ENCODE measurements at regions not wholly inside any gene's neighbourhood (a gene's known extent, or its start where the extent isn't known, plus 50 kb on each side); places are given as distances from the start of the nearest gene placed in this dataset.

GRCh38 chr6:41426888-41427641 is 91.7 kb downstream of the NCR2 start:
- no peaks in the 10 kb centered on the region for H3K27me3 ChIP-seq
- no peak for DNase-seq
- no peak overlapping the region for H3K4me3 ChIP-seq

GRCh38 chr6:41427642-41428335 is 92.4 kb downstream of the NCR2 start:
- H3K36me3 ChIP-seq = no peaks in the 10 kb centered on the region
- H3K4me3 ChIP-seq = peak overlapping the region; percentile 27; the same call in 1 of the 2 replicates
- DNase-seq = peak; percentile 64
- no peaks in the 10 kb centered on the region for H3K27me3 ChIP-seq
- H3K9me3 ChIP-seq = no peaks in the 10 kb centered on the region

More at GRCh38 chr6:41426888-41427641, 91.7 kb downstream of the NCR2 start:
- Histone ChIP-seq H3K9me3 (no peaks in the 10 kb centered on the region), H3K36me3 (no peaks in the 10 kb centered on the region)

GRCh38 chr6:41428336-41428995 is 93.1 kb downstream of the NCR2 start:
- DNase-seq = peak; percentile 67
- Histone ChIP-seq H3K36me3 (no peaks in the 10 kb centered on the region), H3K9me3 (no peaks in the 10 kb centered on the region), H3K4me3 (no peak overlapping the region), H3K27me3 (no peaks in the 10 kb centered on the region)

- Histone ChIP-seq H3K4me3 (no peak overlapping the region), H3K36me3 (no peaks in the 10 kb centered on the region), H3K27me3 (no peaks in the 10 kb centered on the region), H3K9me3 (no peaks in the 10 kb centered on the region)
- DNase-seq = peak; percentile 63
Observed at GRCh38 chr6:41428996-41429421, 93.6 kb downstream of the NCR2 start.

- H3K4me3 ChIP-seq = no peak overlapping the region
- no peak for DNase-seq
- H3K27me3 ChIP-seq = no peaks in the 10 kb centered on the region
- no peaks in the 10 kb centered on the region for H3K36me3 ChIP-seq
- H3K9me3 ChIP-seq = no peaks in the 10 kb centered on the region
Observed at GRCh38 chr6:41429506-41430504, 94.4 kb downstream of the NCR2 start.

- Histone ChIP-seq H3K9me3 (no peaks in the 10 kb centered on the region), H3K4me3 (no peak overlapping the region), H3K36me3 (no peaks in the 10 kb centered on the region), H3K27me3 (no peaks in the 10 kb centered on the region)
- DNase-seq = peak; percentile 68
Observed at GRCh38 chr6:41430875-41431274, 95.5 kb downstream of the NCR2 start.

GRCh38 chr6:41432280-41432679 is 96.9 kb downstream of the NCR2 start:
- no peak for DNase-seq
- Histone ChIP-seq H3K9me3 (no peaks in the 10 kb centered on the region), H3K27me3 (no peaks in the 10 kb centered on the region), H3K4me3 (no peak overlapping the region), H3K36me3 (no peaks in the 10 kb centered on the region)

- no peak for DNase-seq
- H3K36me3 ChIP-seq = no peaks in the 10 kb centered on the region
- H3K9me3 ChIP-seq = no peaks in the 10 kb centered on the region
Observed at GRCh38 chr6:41434803-41435481, 99.5 kb downstream of the NCR2 start.

GRCh38 chr6:41437604-41438003 is 102.2 kb downstream of the NCR2 start:
- no peak for DNase-seq
- Histone ChIP-seq H3K9me3 (no peaks in the 10 kb centered on the region), H3K4me3 (no peak overlapping the region), H3K27me3 (no peaks in the 10 kb centered on the region), H3K36me3 (no peaks in the 10 kb centered on the region)

More at GRCh38 chr6:41434803-41435481, 99.5 kb downstream of the NCR2 start:
- Histone ChIP-seq H3K27me3 (no peaks in the 10 kb centered on the region), H3K4me3 (no peak overlapping the region)

GRCh38 chr6:41438746-41439145 is 103.3 kb downstream of the NCR2 start:
- no peaks in the 10 kb centered on the region for H3K27me3 ChIP-seq
- DNase-seq = no peak
- no peak overlapping the region for H3K4me3 ChIP-seq
- no peaks in the 10 kb centered on the region for H3K36me3 ChIP-seq
- no peaks in the 10 kb centered on the region for H3K9me3 ChIP-seq

- Histone ChIP-seq H3K36me3 (no peaks in the 10 kb centered on the region), H3K27me3 (no peaks in the 10 kb centered on the region), H3K9me3 (no peaks in the 10 kb centered on the region), H3K4me3 (no peak overlapping the region)
- no peak for DNase-seq
Observed at GRCh38 chr6:41439524-41440418, 104.4 kb downstream of the NCR2 start.

GRCh38 chr6:41440958-41441357 is 105.2 kb upstream of the FOXP4 start:
- Histone ChIP-seq H3K4me3 (no peak overlapping the region), H3K9me3 (no peaks in the 10 kb centered on the region), H3K27me3 (no peaks in the 10 kb centered on the region), H3K36me3 (no peaks in the 10 kb centered on the region)
- no peak for DNase-seq

GRCh38 chr6:41441598-41442351 is 104.4 kb upstream of the FOXP4 start:
- no peak for DNase-seq
- Histone ChIP-seq H3K36me3 (no peaks in the 10 kb centered on the region), H3K27me3 (no peaks in the 10 kb centered on the region), H3K4me3 (no peak overlapping the region), H3K9me3 (no peaks in the 10 kb centered on the region)

GRCh38 chr6:41442352-41442672 is 103.9 kb upstream of the FOXP4 start:
- H3K27me3 ChIP-seq = no peaks in the 10 kb centered on the region
- no peaks in the 10 kb centered on the region for H3K9me3 ChIP-seq
- no peak overlapping the region for H3K4me3 ChIP-seq
- H3K36me3 ChIP-seq = no peaks in the 10 kb centered on the region
- no peak for DNase-seq

All from MG63 (cell line).